IMR-90 (cell line): ENCODE measurements at regions not wholly inside any gene's neighbourhood (a gene's known extent, or its start where the extent isn't known, plus 50 kb on each side); places are given as distances from the start of the nearest gene placed in this dataset.

Source experiments
- ATAC-seq: fragments of 200-7000 bp; cut with Tn5 transposase; 2 replicates; pipeline ENCODE4 v1.9.1; 2020; ENCODE audit warnings: low read depth, mild to moderate bottlenecking, moderate library complexity
- BruUV-seq: library from RNA; stranded (reverse); fragments of 400-500 nt; replicated peaks from 2 replicates; lab custom pipeline; 2021; lab: Mats Ljungman, UMichigan
- CTCF ChIA-PET: fragments of 300-600 bp; formaldehyde crosslinking; extraction: SDS; loops from one replicate; lab custom pipeline; 2021; ENCODE audit warnings: antibody characterized with exemption; lab: Yijun Ruan, JAX
- POLR2A ChIA-PET: fragments of 300-600 bp; sonication (Branson Sonifier 250); formaldehyde crosslinking; loops from one replicate; lab custom pipeline; 2022; ENCODE audit warnings: antibody characterized with exemption; ENCODE audit not compliant: unreplicated experiment; lab: Charles Lee
- DNase-seq: peaks from one replicate; pipeline ENCODE4 v3.0.0; 2013
- H2AFZ ChIP-seq: replicated peaks from 2 replicates; pipeline ENCODE3; 2013; ENCODE audit warnings: low read length, mild to moderate bottlenecking; ENCODE audit not compliant: poor library complexity
- H2AK5ac ChIP-seq: 2 replicates; pipeline ENCODE4 v1.6.1; 2013; ENCODE audit warnings: low read depth, low read length, inconsistent platforms
- H2AK9ac ChIP-seq: replicated peaks from 2 replicates; pipeline ENCODE3; 2013; ENCODE audit warnings: mild to moderate bottlenecking, low read depth, low read length, moderate library complexity; ENCODE audit not compliant: poor library complexity
- H2BK120ac ChIP-seq: 2 replicates; pipeline ENCODE4 v1.6.1; 2013; ENCODE audit warnings: low read depth, low read length, inconsistent platforms
- H2BK15ac ChIP-seq: 3 replicates; pipeline ENCODE4 v1.6.1; 2013; ENCODE audit warnings: low read depth, low read length, inconsistent platforms
- H2BK20ac ChIP-seq: 2 replicates; pipeline ENCODE4 v1.6.1; 2013; ENCODE audit warnings: low read depth, mild to moderate bottlenecking, inconsistent platforms, low read length, moderate library complexity
- H2BK5ac ChIP-seq: 2 replicates; pipeline ENCODE4 v1.6.1; 2013; ENCODE audit warnings: mild to moderate bottlenecking, low read depth, low read length, inconsistent platforms; ENCODE audit not compliant: poor library complexity, severe bottlenecking
- H3K14ac ChIP-seq: replicated peaks from 2 replicates; pipeline ENCODE4 v1.6.1; 2013; ENCODE audit warnings: low read depth, low read length, inconsistent platforms
- H3K18ac ChIP-seq: 2 replicates; pipeline ENCODE4 v1.6.1; 2013; ENCODE audit warnings: low read depth, low read length, control low read depth
- H3K23ac ChIP-seq: 2 replicates; pipeline ENCODE4 v1.6.1; 2013; ENCODE audit warnings: low read depth, low read length, inconsistent platforms
- H3K27ac ChIP-seq: 2 replicates; pipeline ENCODE4 v1.5.1; 2013; ENCODE audit warnings: mild to moderate bottlenecking, control low read depth, low read length; ENCODE audit not compliant: insufficient read depth
- H3K27me3 ChIP-seq: 2 replicates; pipeline ENCODE4 v1.6.1; 2013; ENCODE audit warnings: low read length; ENCODE audit not compliant: control insufficient read depth, insufficient read depth
- H3K36me3 ChIP-seq: 2 replicates; pipeline ENCODE4 v1.6.1; 2013; ENCODE audit warnings: low read length, mixed read lengths; ENCODE audit not compliant: control insufficient read depth, insufficient read depth
- H3K4ac ChIP-seq: 2 replicates; pipeline ENCODE4 v1.6.1; 2013; ENCODE audit warnings: low read depth, low read length, inconsistent platforms
- H3K4me1 ChIP-seq: 2 replicates; pipeline ENCODE4 v1.6.1; 2013; ENCODE audit warnings: low read length, mixed read lengths; ENCODE audit not compliant: control insufficient read depth, insufficient read depth
- H3K4me2 ChIP-seq: 2 replicates; pipeline ENCODE4 v1.6.1; 2013; ENCODE audit warnings: low read depth, mild to moderate bottlenecking, control low read depth, low read length, moderate library complexity
- H3K4me3 ChIP-seq: 2 replicates; pipeline ENCODE4 v1.5.1; 2013; ENCODE audit warnings: low read depth, mild to moderate bottlenecking, control low read depth, low read length, moderate library complexity; ENCODE audit not compliant: insufficient read depth
- H3K56ac ChIP-seq: 2 replicates; pipeline ENCODE4 v1.6.1; 2013; ENCODE audit warnings: low read length, inconsistent platforms; ENCODE audit not compliant: insufficient read depth; ENCODE audit errors: extremely low read depth
- H3K79me1 ChIP-seq, 2 experiments: 2 replicates each; pipeline ENCODE4 v1.6.1; 2013; ENCODE audit warnings: low read length in 2 of 2, inconsistent platforms in 1 of 2, low read depth in 1 of 2
- H3K9ac ChIP-seq: 2 replicates; pipeline ENCODE4 v1.6.1; 2013; ENCODE audit warnings: low read depth, low read length, control low read depth
- H3K9me1 ChIP-seq: 2 replicates; pipeline ENCODE4 v1.6.1; 2013; ENCODE audit warnings: low read length, inconsistent platforms; ENCODE audit not compliant: insufficient read depth
- H3K9me3 ChIP-seq: 2 replicates; pipeline ENCODE4 v1.6.1; 2013; ENCODE audit warnings: low read length; ENCODE audit not compliant: control insufficient read depth, insufficient read depth
- H4K20me1 ChIP-seq: 2 replicates; pipeline ENCODE4 v1.6.1; 2013; ENCODE audit warnings: low read length, inconsistent platforms; ENCODE audit not compliant: insufficient read depth
- H4K5ac ChIP-seq: 2 replicates; pipeline ENCODE4 v1.6.1; 2013; ENCODE audit warnings: mild to moderate bottlenecking, low read depth, low read length, control low read depth
- H4K8ac ChIP-seq, 2 experiments: 2 replicates each; pipeline ENCODE4 v1.6.1; 2013; ENCODE audit warnings: low read depth in 2 of 2, low read length in 2 of 2, control low read depth in 1 of 2, inconsistent platforms in 1 of 2
- H4K91ac ChIP-seq: 2 replicates; pipeline ENCODE4 v1.6.1; 2013; ENCODE audit warnings: low read depth, low read length, inconsistent platforms; ENCODE audit not compliant: insufficient read depth
- BHLHE40 ChIP-seq: fragments of 150-350 bp; IDR thresholded peaks from 2 replicates; pipeline ENCODE4 v1.6.1; 2016; ENCODE audit warnings: mild to moderate bottlenecking, low read depth, low read length
- CEBPB ChIP-seq: IDR thresholded peaks from 2 replicates; pipeline ENCODE4 v1.6.1; 2012; ENCODE audit warnings: low read depth, low read length, improper control_type of control experiment
- CHD1 ChIP-seq: IDR thresholded peaks from 2 replicates; pipeline ENCODE4 v1.6.1; 2012; ENCODE audit warnings: low read depth, low read length, improper control_type of control experiment
- CTCF ChIP-seq: conservative IDR thresholded peaks from 2 replicates; pipeline ENCODE4 v1.5.1; 2012; ENCODE audit warnings: mild to moderate bottlenecking, low read depth, low read length, improper control_type of control experiment
- ELK1 ChIP-seq: fragments of 150-350 bp; IDR thresholded peaks from 2 replicates; pipeline ENCODE4 v1.6.1; 2016; ENCODE audit warnings: low read depth, mild to moderate bottlenecking, low read length, moderate library complexity, borderline replicate concordance
- FOS ChIP-seq: fragments of 150-350 bp; IDR thresholded peaks from 2 replicates; pipeline ENCODE4 v1.6.1; 2016; ENCODE audit warnings: low read depth, low read length
- MAFK ChIP-seq: IDR thresholded peaks from 2 replicates; pipeline ENCODE4 v1.6.1; 2012; ENCODE audit warnings: low read depth, low read length, improper control_type of control experiment
- MAZ ChIP-seq: IDR thresholded peaks from 2 replicates; pipeline ENCODE4 v1.6.1; 2012; ENCODE audit warnings: low read depth, mild to moderate bottlenecking, low read length, improper control_type of control experiment, moderate library complexity, borderline replicate concordance
- MXI1 ChIP-seq: IDR thresholded peaks from 2 replicates; pipeline ENCODE4 v1.6.1; 2012; ENCODE audit warnings: low read depth, mild to moderate bottlenecking, low read length, moderate library complexity, borderline replicate concordance
- NFE2L2 ChIP-seq: fragments of 150-350 bp; IDR thresholded peaks from 2 replicates; pipeline ENCODE4 v1.6.1; 2016; ENCODE audit warnings: low read depth, mild to moderate bottlenecking, low read length
- POLR2A ChIP-seq: IDR thresholded peaks from 2 replicates; pipeline ENCODE4 v1.6.1; 2012; ENCODE audit warnings: mild to moderate bottlenecking, low read depth, low read length
- RCOR1 ChIP-seq: IDR thresholded peaks from 2 replicates; pipeline ENCODE4 v1.6.1; 2012; ENCODE audit warnings: mild to moderate bottlenecking, low read length, improper control_type of control experiment; ENCODE audit not compliant: insufficient replicate concordance
- RFX5 ChIP-seq: IDR thresholded peaks from 2 replicates; pipeline ENCODE4 v1.8.0; 2012; ENCODE audit warnings: low read depth, mild to moderate bottlenecking, low read length, moderate library complexity
- SMC3 ChIP-seq: fragments of 150-350 bp; IDR thresholded peaks from 2 replicates; pipeline ENCODE4 v1.6.1; 2016; ENCODE audit warnings: low read depth, mild to moderate bottlenecking, antibody characterized with exemption, low read length, moderate library complexity
- USF2 ChIP-seq: fragments of 150-350 bp; IDR thresholded peaks from 2 replicates; pipeline ENCODE4 v1.6.1; 2017; ENCODE audit warnings: mild to moderate bottlenecking, antibody characterized with exemption, low read length, low read depth
- WGBS, 2 experiments: methylation state at CpG; one replicate each; pipeline versions ENCODE4 v1.1.5 to v1.1.7; 2013; ENCODE audit warnings: missing lambda C conversion rate in 2 of 2; ENCODE audit not compliant: insufficient read length in 1 of 2; ENCODE audit errors: extremely low coverage in 2 of 2; 5-methylcytosine and 5-hydroxymethylcytosine counted together
- dilution Hi-C: fragments of 300-500 bp; cut with HindIII; formaldehyde crosslinking; loops from one replicate; pipeline ENCODE4 v1.14.3; 2018; ENCODE audit warnings: low sequenced_read_pairs; ENCODE audit not compliant: unreplicated experiment
- in situ Hi-C: fragments of 300-500 bp; cut with MboI; formaldehyde crosslinking; loops from 3 replicates; pipeline ENCODE4 v1.14.3; 2019; ENCODE audit warnings: low sequenced_read_pairs, inconsistent platforms, mixed read lengths
- intact Hi-C: fragments of 100-400 bp; cut with micrococcal nuclease; formaldehyde crosslinking; loops from 2 replicates; pipeline ENCODE4 v1.10.0; 2022

GRCh38 chr4:135236048-135236447 lies 1034.5 kb upstream of the PABPC4L start:
- Histone ChIP-seq H3K9me1 (no peaks in the 10 kb centered on the region), H3K56ac (no peak overlapping the region), H3K23ac (no peak overlapping the region), H2AK5ac (no peak overlapping the region), H2BK20ac (no peak overlapping the region), H4K20me1 (no peaks in the 10 kb centered on the region), H3K9me3 (no peaks in the 10 kb centered on the region), H3K27me3 (no peaks in the 10 kb centered on the region), H3K4ac (no peak overlapping the region), H3K18ac (no peak overlapping the region), H3K4me3 (no peak overlapping the region), H3K79me1 (no peaks in the 10 kb centered on the region), H4K91ac (no peak overlapping the region), H3K4me1 (peaks cover 4% of the 10 kb centered on the region; the same call in 1 of the 2 replicates), H2BK15ac (no peak overlapping the region), H2BK120ac (no peak overlapping the region), H3K36me3 (no peaks in the 10 kb centered on the region), H3K14ac (no peak overlapping the region), H2BK5ac (no peak overlapping the region), H3K9ac (no peak overlapping the region), H2AFZ (no peak overlapping the region), H3K4me2 (no peak overlapping the region), H2AK9ac (no peak overlapping the region), H3K27ac (no peak overlapping the region), H4K5ac (no peak overlapping the region), H4K8ac (no peak overlapping the region)
- no CpG with 5 or more reads among the region's 1 CpG for WGBS, 2 experiments
- in situ Hi-C loops (no loop called here), intact Hi-C loops (no loop called here), dilution Hi-C loops (no loop called here)
- CTCF ChIA-PET: no interaction called here
- no peak for TF ChIP-seq BHLHE40
- TF ChIP-seq NFE2L2: no peak
- no peak for TF ChIP-seq RCOR1
- TF ChIP-seq CHD1: no peak
- TF ChIP-seq CTCF: no peak
- TF ChIP-seq FOS: no peak
- TF ChIP-seq ELK1: no peak
- TF ChIP-seq MAZ: no peak
- no peak for TF ChIP-seq USF2
- no peak for TF ChIP-seq POLR2A
- no peak for TF ChIP-seq SMC3
- TF ChIP-seq MXI1: no peak
- TF ChIP-seq CEBPB: no peak
- no peak for TF ChIP-seq RFX5
- TF ChIP-seq MAFK: no peak
- no TSS peak for BruUV-seq
- ATAC-seq: no peak
- no peak for DNase-seq
- POLR2A ChIA-PET: interaction anchor here (0.6 kb wide), 1 partner anchor 132 kb away, joined by 3 read pairs; no protein-coding TSS in a partner anchor
